Posterior vena cava (tissue), 2 donors: ENCODE measurements at regions not wholly inside any gene's neighbourhood (a gene's known extent, or its start where the extent isn't known, plus 50 kb on each side); places are given as distances from the start of the nearest gene placed in this dataset.
"Not testable (repeated sequence)": the region's sequence is repeated elsewhere in the genome, so short reads cannot be mapped to it uniquely, and the experiment has no call there.

ENCODE experiments used
- DNase-seq: peaks from one replicate; pipeline ENCODE4 v3.0.0-alpha.2; 2020; ENCODE audit warnings: low spot score
- intact Hi-C, 2 donors: fragments of 100-400 bp; cut with DNase I; formaldehyde crosslinking; loops; one replicate each; pipeline versions ENCODE4 v1.14.1 to v1.14.2; 2022 to 2023
- donor health status: DM: yes; HTN: yes; CAD: no.
- donor health status: DM: yes; HTN: yes; CAD: no.

- no peak for DNase-seq
- intact Hi-C loops = no loop called here
Measured at GRCh38 chr10:36033808-36034207, 391.7 kb upstream of the FZD8 start.

GRCh38 chr10:36030516-36030915, 388.4 kb upstream of the FZD8 start:
- DNase-seq = no peak
- intact Hi-C loops = no loop called here

GRCh38 chr10:36026656-36027390, 384.7 kb upstream of the FZD8 start:
- no peak for DNase-seq
- intact Hi-C loops = no loop called here

- intact Hi-C loops = no loop called here
- DNase-seq = no peak
Measured at GRCh38 chr10:36026081-36026480, 384.0 kb upstream of the FZD8 start.

- intact Hi-C loops = no loop called here
- DNase-seq = no peak
Measured at GRCh38 chr10:36023939-36024338, 381.8 kb upstream of the FZD8 start.

- intact Hi-C loops = no loop called here
- DNase-seq = no peak
Measured at GRCh38 chr10:36021096-36021495, 379.0 kb upstream of the FZD8 start.

- DNase-seq = no peak
- intact Hi-C loops = no loop called here
Measured at GRCh38 chr10:36019749-36020148, 377.7 kb upstream of the FZD8 start.

- intact Hi-C loops = no loop called here
- DNase-seq = no peak
Measured at GRCh38 chr10:36018996-36019395, 376.9 kb upstream of the FZD8 start.

GRCh38 chr10:36017137-36017536, 375.0 kb upstream of the FZD8 start:
- no peak for DNase-seq
- intact Hi-C loops = no loop called here

- no peak for DNase-seq
- intact Hi-C loops = no loop called here
Measured at GRCh38 chr10:36007369-36007768, 365.3 kb upstream of the FZD8 start.

GRCh38 chr10:36003688-36004087, 361.6 kb upstream of the FZD8 start:
- DNase-seq = no peak
- intact Hi-C loops = no loop called here

- intact Hi-C loops = no loop called here
Measured at GRCh38 chr10:36003031-36003600, 361.0 kb upstream of the FZD8 start.

GRCh38 chr10:36002445-36002844, 360.3 kb upstream of the FZD8 start:
- DNase-seq = no peak
- intact Hi-C loops = no loop called here

More at GRCh38 chr10:36003031-36003600, 361.0 kb upstream of the FZD8 start:
- no peak for DNase-seq

GRCh38 chr10:36000754-36001153, 358.7 kb upstream of the FZD8 start:
- intact Hi-C loops, DNase-seq: not testable (repeated sequence)

- intact Hi-C loops = no loop called here
- DNase-seq = no peak
Measured at GRCh38 chr10:35998026-35998425, 355.9 kb upstream of the FZD8 start.

- intact Hi-C loops = no loop called here
- no peak for DNase-seq
Measured at GRCh38 chr10:35995485-35995884, 353.4 kb upstream of the FZD8 start.

GRCh38 chr10:35993591-35994515, 351.8 kb upstream of the FZD8 start:
- no peak for DNase-seq
- intact Hi-C loops = no loop called here

GRCh38 chr10:35992107-35992506, 350.0 kb upstream of the FZD8 start:
- intact Hi-C loops = no loop called here
- DNase-seq = no peak

- intact Hi-C loops = no loop called here
- DNase-seq = no peak
Measured at GRCh38 chr10:35986756-35987502, 344.8 kb upstream of the FZD8 start.

GRCh38 chr10:35979116-35979515, 337.0 kb upstream of the FZD8 start:
- intact Hi-C loops = no loop called here
- no peak for DNase-seq
